Activated CD8-positive, alpha-beta memory T cell treated with anti-CD3 and anti-CD28 coated beads for 24 hours (primary cell): ENCODE measurements at regions not wholly inside any gene's neighbourhood (a gene's known extent, or its start where the extent isn't known, plus 50 kb on each side); places are given as distances from the start of the nearest gene placed in this dataset.

Source experiments
- DNase-seq: peaks from one replicate; pipeline ENCODE4 v3.0.0-alpha.2; 2020

DNA sequence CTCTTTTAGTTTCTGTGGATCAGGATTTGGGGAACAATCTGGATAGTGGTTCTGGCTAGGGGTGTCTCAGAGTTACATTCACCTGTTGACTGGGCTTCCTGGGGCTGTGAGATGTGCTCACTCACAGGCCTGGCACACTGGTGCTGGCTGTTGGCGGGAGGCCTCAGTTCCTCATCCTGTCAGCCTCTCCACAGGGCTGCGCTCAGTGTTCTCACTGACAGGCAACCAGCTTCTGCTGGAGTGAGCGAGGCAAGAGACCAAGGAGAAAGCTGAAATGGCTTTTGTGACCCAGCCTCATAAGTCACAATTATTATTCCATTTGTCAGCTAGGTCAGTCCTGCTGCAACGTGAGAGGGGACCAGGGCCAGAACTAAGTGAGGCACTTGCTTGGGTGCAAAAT, 180.6 kb upstream of the GLI2 start:
- DNase-seq: no peak

DNA sequence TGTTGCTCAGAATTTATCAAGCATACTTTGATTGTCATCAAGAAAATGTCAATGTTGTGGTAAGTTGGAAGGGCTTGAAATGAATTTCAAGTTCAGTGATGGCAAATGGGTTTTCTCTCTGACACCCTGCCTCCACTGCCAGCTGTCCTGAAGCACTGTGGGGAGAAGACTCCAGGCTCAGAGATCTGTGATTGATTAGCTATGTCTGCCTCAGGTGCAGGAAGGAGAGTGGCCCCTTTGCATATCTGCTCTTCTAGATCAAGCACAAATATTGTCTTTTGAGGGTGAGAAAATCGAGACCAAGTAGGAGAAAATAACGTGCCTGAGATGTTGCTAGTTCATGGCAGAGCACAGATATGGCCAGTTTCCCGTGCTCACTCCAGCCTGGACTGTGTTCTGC, 178.8 kb upstream of the GLI2 start:
- DNase-seq: no peak

DNA sequence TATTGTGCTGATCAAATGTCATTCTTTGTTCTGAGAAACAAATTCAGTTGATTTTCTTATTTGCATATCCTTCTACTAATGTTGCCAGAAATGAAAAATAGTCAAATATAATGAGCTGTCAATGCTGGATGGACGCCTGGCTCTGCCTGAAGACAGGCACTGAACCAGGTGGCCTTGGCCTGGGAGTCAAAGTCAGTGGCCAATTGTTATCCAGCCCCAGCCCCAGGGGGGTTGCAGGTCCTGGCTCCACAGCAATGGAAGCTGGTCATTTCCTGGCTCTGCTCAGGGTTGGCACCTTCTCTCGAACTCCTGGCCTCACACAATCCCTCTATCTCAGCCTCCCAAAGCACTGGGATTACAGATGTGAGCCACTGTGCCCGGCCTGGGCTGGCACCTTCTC, 176.8 kb upstream of the GLI2 start:
- DNase-seq: no peak

DNA sequence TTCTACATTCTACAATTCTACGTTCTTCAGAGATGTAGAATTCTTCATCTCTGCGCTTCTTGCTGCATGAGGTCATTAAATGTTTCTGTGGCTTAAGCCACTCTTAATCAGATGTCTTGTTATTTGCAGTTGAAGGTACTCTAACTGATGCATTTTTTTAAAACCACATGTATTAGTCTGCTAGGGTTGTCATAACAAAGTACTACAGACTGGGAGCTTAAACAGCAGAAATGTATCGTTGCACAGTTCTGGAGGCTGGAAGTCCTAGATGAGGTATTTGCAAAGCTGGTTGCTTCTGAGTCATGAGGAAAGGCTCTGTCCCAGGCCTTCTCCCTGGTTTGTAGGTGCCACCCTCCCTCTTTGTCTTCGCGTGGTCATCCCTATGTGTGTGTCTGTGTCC, 176.3 kb upstream of the GLI2 start:
- no peak for DNase-seq

DNA sequence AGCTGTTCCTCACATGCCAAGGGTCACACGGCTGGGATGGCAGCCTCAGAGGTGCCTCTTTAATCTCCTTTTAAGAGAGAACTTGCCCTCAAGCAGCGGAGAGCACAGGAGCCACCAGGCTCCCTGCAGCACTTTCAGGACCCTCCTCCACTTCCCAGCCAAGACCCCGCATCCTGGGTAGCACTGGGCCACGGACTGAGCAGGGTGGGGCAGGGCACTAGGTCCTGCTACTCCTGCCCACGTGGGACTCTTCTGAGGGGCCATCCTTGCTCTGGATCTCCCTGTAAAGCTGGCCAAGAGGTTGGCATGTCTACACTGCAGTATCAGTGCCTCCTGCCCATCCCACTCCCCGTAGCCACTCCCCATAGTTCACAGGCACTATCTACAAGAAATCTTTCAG, 175.3 kb upstream of the GLI2 start:
- no peak for DNase-seq

DNA sequence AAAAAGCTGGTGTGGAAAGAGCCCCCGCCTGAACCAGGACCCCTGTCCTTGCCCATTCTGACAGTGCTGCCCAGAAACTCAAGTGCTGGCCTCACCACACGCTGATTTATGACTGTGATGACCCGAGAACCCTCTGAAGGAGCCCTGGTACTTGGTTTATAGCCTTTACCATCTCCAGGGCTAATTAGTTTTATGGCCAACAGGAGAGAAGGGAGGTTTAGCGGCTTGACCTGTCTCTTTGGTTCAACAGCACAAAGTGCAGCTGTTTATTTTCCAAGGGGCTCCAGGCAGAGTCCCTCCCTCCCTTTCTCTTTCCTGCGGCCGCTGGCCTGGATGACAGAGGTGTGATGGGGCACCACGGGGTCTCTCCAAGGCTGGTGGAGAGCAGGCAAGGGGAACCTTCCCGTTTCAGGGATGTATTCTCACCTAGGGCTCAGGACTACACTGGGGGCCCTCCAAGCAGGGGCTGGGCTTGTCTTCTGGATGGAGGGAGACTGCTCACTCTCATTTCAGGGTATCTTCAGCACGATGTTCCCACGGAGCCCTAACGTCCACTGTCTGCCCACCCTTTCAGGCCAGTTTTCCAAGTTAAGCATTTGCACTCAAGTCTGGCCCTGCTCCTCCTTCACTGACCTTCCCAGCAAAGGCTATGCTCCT, 174.2 kb upstream of the GLI2 start:
- no peak for DNase-seq

DNA sequence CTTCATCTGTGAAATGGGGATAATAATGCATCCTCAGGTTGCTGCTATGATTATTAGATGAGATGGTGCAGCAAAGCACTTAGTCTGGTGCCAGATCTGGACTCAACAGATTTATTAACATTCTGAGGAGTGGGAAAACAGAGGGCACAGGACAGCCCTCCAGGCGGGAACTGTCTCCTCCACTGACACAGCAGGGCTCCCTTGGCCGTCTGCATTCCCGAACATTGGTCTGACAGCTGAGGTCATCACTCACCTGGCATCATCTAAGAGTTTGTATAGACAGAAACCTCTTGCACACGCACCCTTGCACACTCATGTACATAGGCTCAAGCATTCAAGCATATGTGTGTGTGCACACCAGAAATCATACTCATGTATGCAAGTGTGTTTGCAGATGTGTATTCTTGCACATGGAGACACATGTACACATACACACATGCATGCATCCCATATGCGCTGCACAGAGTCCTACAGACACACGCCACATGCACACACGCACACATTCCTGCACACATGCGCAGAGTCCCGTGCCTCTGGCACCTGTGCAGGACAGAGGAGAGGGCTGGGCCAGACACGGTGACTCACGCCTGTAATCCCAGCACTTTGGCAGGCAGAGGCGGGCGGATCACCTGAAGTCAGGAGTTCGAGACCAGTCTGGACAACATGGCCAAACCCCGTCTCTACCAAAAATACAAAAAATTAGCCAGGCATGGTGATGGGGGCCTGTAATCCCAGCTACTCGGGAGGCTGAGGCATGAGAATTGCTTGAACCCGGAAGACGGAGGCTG, 173.3 kb upstream of the GLI2 start:
- no peak for DNase-seq

DNA sequence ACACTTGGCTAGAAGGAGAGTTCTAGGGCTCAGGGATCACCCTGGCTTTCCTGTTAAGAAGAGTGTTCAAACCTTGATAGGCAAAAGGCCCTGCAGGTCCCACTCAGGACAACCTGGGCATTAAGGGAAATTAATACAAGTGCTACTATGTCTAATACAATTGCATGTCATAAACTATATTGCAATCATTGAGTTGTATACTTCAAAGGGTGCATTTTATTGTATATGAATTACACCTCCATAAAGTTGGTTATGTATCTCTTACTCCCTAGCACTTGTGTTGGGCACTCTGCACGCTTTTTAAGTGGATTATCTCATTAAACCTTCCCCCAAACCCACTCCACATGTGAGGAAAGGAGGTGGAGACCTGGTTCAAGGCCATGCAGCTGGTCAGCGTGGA, 172.1 kb upstream of the GLI2 start:
- no peak for DNase-seq

DNA sequence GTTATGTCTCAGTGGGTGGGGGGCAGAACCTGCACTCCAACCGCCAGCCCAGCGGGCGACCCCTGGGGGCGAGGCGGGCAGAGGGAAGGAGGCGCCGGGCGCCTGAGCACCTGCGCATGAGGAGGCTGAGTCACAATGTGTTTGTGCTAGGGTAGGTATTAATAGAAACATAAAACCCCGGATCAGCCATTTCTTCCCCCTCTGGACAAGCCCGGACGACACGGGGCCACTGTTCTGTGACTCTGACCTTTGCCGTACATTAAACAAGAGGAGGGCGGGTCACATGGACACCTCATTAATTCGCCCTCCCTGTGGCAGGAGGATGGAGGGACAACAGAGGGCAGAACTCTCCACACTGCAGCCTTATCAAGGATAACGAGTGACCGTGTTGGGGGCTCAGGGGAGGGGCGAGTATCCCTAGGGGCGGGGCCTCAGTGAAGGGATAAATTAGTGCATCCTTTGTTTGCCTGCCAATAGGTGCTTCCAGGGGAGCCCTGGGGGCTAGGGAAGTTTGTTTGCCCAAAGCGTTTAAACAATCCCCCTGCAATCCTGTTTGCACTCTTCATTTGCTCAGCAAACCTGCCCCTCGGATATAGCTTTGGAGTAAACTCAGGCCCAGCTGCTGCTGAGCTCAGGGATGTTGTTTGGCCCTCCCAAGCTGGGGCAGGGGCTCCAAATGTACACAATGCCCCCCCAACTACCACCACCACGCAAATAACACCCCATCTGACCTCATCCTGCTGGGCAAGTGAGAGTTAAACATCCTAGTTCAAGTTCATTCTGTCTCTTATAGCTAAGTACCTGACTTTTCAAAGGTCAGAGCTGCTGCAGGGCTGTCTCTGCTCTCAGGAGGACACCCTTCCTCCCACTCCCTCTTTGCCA, 171.2 kb upstream of the GLI2 start:
- no peak for DNase-seq

DNA sequence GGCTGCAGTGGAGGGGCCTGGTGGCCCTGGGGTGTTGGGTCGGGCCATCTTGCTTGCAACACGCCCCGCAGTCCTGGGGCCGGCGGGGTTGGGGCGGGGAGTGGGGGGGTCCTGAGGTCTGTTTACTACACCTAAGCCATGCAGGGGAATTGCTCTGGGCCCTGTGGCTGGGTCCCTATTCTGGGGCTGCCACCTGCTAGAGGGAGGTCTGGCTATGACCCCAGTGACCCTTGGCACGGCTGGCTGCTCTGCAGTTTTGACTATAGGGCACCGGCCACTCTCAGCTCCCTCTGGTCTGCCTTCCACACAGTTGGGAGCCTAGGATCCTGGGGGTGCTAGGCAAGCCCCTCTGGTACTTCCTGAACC, 170.6 kb upstream of the GLI2 start:
- DNase-seq: no peak

DNA sequence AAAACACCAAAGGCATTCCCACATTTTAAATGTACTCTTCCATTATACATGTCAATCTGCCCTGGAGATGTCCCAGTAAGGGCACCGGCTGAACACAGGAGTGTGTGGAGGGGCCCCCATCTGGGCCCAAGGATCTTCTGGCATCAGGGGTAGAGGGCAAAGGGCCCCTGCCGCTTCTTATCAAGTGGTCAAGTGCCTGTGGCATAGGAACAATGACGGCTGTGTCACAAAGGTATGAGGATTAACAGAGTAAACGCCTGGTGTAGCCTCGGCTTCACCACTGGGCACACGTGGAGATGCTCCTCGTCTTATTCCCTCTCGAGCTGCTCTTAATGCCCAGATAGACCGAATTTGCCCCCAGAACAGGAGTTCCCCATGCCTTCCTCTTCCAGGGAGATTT, 169.7 kb upstream of the GLI2 start:
- DNase-seq: no peak

DNA sequence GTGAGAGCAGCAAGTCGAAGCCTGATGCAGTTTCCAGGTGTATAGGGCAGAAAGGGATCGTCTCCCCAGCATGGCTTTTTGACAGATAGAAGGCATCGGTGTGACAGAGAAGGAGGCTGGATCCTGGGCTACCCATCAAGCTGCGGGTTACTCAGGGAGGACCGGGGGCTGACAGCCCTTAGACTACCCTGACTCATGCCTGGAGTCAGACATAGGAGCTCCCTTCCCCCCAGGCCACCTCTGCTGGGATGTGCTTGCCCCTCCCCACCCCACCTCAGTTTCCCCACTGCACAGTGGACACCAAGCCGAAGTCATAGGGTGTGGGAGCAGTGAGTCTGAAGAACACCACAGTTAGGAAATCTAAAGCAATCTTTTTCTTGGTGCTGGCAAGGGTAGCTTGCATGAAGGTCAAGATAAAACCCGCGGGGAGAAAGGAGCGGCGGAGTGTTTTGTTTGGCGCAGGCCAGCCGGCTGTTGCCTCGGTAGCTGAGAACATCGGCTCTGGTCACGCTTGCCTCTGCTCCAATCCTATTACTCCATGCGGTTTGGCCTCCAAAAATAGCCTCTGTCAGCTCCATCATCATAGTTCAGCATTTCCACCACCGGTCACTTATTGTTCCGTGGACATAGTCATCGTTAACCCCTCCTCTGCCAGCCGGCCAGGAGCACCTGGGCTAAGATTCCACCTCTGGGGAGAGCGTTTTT, 169.2 kb upstream of the GLI2 start:
- DNase-seq: no peak

DNA sequence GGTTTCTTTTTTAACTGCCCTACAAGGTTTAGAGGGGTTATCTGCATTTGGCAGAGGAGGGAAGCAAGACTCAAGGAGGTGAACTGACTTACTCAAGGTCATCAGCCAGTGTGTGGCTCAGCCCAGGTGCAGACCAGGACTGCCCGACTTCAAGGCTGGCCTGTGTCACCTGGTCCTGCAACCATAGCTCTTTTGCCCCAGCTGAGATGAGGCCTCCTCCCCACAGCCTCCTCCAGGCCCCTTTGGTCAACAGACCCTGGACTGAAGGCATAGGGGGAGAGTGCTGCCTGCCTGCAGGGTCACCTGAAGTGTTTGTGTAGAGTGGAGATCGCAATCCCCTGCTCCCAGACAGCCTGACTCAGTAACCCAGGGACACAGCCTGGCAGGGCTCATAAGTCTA, 168.5 kb upstream of the GLI2 start:
- DNase-seq: no peak

DNA sequence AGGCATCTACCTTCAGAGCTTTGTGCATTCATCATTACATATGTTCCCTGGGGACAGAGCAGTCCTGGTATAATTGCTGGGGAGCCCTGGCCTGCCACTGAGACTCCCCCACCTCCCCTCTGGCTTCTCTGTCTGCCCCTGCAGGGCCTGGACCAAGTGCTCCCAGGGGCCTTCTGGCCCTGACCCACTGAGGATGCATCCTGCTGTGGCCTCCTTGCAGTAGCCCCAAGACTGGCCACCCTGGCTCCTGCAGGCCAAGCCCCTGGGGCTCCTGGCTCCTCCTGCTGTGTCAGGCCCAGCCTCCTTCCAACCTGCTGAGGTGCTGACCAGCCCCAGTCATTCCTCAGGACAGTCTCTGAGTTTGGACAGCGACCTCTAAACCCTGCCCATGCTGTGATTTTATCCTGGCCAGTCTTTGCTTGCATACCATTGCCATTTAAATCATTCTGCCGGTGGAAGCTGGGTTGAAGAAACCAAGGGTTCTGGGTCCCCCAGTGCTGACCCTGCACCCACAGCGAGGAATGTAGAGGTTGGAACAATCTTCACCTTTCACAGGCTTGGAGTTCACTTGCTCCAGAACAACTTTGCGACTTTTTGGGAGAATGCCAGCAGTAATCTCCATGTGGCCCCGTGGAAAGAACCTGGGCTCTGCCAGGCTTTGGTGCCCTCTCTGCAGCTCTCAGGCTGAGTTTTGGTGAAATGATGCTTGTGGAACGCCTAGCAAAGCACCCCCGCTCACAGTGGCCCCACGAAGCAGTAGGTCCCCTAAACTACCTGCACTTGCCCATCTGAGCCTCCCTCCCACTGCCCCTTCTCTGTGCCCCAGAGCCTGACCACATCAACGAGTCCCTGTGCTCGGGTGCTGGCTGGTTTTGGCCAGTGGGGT, 167.3 kb upstream of the GLI2 start:
- DNase-seq: no peak

DNA sequence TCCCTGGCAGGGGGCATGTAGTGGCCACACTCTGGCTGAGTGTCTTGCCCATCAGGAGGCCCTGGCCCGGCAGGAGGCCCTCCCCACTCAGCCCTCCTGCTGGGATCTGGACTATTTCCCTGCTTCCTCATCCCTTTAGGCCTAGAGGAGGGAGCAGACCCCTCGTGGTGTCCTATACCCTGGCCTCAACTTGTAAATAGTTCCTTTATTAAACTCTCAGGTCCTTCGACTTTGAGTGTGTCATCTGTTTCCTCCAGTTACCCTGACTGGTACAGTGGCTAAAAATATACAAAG, 166.7 kb upstream of the GLI2 start:
- DNase-seq: no peak

DNA sequence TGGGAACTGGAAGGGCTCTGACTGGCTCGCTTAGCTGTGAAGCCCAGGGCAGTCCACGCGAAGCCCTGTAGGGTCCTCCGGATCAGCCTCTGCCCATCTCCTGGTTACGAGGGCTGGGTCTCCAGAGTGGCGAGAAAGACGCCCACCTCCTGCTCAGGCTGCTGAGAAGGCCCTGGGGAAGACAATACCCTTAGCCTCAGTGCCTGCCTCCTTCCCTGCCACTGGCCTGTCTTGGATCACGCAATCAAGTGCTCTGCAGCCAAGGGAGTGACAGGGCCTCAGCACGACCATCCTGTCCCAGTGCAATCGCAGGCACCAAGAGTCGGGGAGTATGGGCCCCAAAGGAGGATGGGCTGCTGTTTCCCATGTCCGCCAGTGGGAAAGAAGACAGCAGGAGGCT, 165.7 kb upstream of the GLI2 start:
- no peak for DNase-seq

DNA sequence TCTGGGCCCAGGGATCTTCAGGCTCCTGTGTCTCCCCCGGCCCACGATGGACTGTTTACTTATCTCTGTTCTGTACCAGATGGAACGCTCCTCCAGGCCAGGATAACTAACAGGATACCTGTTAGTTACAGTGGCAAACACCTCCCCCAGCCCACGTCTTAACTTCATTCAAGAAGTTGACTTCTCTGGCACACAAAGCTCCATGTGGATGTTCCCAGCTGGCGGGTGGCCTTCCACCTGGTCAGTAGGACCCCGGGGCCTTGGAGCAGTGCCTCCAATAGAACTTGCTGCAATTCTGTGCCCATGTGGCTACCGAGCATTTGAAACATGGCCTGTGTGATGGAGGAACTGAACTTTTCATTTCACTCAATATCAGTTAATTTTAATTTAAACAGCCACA, 165.1 kb upstream of the GLI2 start:
- no peak for DNase-seq

DNA sequence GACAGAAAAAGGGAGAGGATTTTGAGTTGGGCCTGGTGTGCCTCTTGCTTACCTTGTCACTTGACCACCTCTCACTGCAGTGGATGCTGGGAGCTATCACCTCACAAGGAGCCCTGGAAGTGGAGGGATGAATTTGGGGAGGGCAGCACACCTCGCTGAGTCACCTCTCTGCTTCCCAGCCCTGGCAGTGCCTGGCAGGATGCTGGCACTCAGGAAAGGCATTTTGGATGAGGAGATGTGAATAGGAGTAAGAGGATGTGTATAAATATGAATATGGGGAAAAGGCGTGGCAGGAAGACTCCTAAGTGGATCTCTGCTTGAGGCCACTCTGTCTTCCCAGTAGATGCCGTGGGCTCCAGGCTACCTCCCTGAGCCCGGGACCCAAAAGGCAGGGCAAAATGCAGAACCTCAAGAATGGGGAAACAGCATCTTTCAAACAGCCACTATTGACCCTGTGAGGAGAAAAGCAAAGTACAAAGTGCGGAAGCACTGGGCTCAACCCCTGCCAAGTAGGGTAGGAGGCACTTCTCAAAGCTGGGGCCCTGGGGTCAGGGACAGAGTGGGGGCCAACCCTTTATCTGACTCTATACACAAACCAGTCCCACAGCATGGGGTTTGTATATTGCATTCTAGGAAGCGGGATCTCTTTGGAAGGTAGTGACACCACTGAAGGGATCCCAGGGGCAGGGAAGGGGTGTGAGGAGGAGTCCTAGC, 164.5 kb upstream of the GLI2 start:
- no peak for DNase-seq

DNA sequence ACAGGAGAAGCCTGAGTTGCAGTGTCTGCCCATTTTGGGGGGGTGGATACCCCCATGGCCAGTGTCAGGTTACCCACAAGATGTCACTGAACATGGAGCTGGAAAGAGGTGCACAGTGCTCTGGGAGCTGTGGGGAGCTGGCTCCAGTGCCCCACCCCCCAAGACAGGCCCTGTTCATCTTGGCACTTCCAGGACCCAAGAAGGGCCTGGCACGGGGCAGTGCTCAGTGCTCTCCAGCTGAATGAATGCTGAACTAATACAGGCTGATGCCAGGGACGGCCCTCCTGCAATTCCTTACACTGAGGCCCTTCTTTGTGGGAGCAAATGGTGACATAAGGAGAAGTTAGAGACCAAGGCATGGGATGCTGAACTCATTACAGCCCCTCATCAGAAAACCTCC, 163.4 kb upstream of the GLI2 start:
- DNase-seq: no peak

DNA sequence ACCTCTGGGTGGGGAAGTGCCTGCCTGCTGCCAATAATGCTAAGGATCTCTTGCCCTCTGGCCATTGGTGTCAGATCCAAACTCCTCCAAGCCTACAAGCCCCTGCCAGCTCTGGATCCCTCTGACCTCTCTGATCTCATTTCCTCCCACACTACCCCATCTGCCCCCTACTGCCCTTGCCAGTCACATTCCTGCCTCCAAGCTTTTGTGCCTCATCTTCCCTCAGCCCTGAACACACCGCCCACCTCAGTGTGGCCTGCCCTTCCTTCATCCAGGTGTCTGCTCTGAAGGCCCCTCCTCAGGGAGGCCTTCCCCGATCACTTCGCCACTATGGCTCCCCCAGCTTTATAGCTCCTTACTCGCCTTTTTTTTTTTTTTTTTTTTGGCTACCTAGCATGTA, 161.0 kb upstream of the GLI2 start:
- no peak for DNase-seq

DNA sequence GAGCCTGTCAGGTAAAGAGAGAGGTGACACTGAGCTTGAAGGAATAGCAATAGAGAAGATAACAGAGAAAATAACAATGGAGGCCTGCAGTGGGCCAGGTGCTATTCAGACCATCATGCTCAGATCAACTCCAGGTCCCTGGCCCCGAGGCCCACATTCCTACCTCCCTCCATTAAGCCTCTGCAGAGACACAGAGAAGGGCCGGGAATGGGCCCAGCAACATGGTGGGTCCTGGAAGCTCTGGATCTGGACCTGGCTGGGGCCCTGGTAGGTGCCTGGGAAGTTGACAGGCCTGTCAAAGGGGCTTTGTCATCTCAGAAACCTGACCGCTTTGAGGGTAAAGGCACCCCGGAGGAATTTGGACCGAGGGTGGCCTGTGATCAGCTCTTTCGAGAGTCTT, 159.7 kb upstream of the GLI2 start:
- DNase-seq: no peak
